Gastrocnemius medialis (tissue), 4 donors: ENCODE measurements at regions not wholly inside any gene's neighbourhood (a gene's known extent, or its start where the extent isn't known, plus 50 kb on each side); places are given as distances from the start of the nearest gene placed in this dataset.

Experiments used
- POLR2A ChIP-seq, 2 donors: fragments of 450-650 bp; IDR thresholded peaks; one replicate each; pipeline ENCODE4 v1.6.1; 2017; ENCODE audit warnings: antibody characterized with exemption in 2 of 2, mild to moderate bottlenecking in 2 of 2, moderate library complexity in 2 of 2
- TF ChIP-seq, protein P1 (sequence below), 5 experiments: fragments of 450-650 bp in 3 of 5; fragments of 200-600 bp in 2 of 5; sonication (generic) in 2 of 5; IDR thresholded peaks in 4 of 5; conservative IDR thresholded peaks in 1 of 5; 1 replicate in 4 of 5; 2 replicates in 1 of 5; pipeline ENCODE4 v1.5.1; 2016 to 2019; ENCODE audit warnings: antibody characterized with exemption in 5 of 5, mild to moderate bottlenecking in 3 of 5, moderate library complexity in 3 of 5

DNA sequence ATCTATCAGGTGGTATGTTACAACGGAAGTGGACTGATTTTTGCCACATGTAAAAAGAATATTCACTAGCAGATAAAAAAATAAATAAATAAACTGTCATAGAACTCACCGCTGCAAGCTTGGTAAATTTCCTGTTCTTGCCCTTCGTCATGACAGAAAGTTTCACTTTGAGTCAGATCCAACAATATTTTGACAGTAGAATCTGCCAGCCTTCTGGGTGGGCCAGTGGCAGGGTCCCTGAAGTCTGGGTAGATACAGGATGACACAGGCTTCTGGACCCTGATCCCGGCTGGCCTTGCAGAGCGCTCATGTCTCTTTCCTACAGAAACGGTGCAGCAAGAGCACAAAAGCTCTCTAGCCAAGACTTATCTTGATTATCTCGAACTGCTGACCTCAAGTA, 97.8 kb upstream of the PMAIP1 start:
- no peak for TF ChIP-seq POLR2A (IDR thresholded peaks at IDR 0.05)
- TF ChIP-seq, protein P1, sequence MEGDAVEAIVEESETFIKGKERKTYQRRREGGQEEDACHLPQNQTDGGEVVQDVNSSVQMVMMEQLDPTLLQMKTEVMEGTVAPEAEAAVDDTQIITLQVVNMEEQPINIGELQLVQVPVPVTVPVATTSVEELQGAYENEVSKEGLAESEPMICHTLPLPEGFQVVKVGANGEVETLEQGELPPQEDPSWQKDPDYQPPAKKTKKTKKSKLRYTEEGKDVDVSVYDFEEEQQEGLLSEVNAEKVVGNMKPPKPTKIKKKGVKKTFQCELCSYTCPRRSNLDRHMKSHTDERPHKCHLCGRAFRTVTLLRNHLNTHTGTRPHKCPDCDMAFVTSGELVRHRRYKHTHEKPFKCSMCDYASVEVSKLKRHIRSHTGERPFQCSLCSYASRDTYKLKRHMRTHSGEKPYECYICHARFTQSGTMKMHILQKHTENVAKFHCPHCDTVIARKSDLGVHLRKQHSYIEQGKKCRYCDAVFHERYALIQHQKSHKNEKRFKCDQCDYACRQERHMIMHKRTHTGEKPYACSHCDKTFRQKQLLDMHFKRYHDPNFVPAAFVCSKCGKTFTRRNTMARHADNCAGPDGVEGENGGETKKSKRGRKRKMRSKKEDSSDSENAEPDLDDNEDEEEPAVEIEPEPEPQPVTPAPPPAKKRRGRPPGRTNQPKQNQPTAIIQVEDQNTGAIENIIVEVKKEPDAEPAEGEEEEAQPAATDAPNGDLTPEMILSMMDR (IDR thresholded peaks at IDR 0.05 in 4 of 5, conservative IDR thresholded peaks at IDR 0.05 in 1 of 5): no peak
